HCT116 (cell line): ENCODE measurements at regions not wholly inside any gene's neighbourhood (a gene's known extent, or its start where the extent isn't known, plus 50 kb on each side); places are given as distances from the start of the nearest gene placed in this dataset.

ENCODE experiments used
- ATAC-seq: fragments of 200-7000 bp; cut with Tn5 transposase; 2 replicates; pipeline ENCODE4 v1.9.1; 2020; ENCODE audit warnings: mild to moderate bottlenecking, moderate library complexity
- BruUV-seq: library from RNA; stranded (reverse); fragments of 400-500 nt; replicated peaks from 2 replicates; lab custom pipeline; 2021; lab: Mats Ljungman, UMichigan
- CTCF ChIA-PET: fragments of 300-600 bp; sonication (Branson Sonifier 250); formaldehyde crosslinking; loops from one replicate; lab custom pipeline; 2021; ENCODE audit warnings: antibody characterized with exemption; lab: Charles Lee
- POLR2A ChIA-PET: fragments of 300-600, 350-600 bp; sonication (Branson Sonifier 250); formaldehyde crosslinking; loops from one replicate; lab custom pipeline; 2021; ENCODE audit warnings: antibody characterized with exemption; lab: Charles Lee
- RAD21 ChIA-PET, 2 experiments: fragments of 300-600 bp; sonication (Branson Sonifier 250); formaldehyde crosslinking; loops; one replicate each; lab custom pipeline; 2023; ENCODE audit warnings: low total read pairs in 2 of 2; ENCODE audit not compliant: uncharacterized antibody in 2 of 2, unreplicated experiment in 2 of 2, low non-redundant PET in 1 of 2; lab: Charles Lee
- DNase-seq: peaks from one replicate; pipeline ENCODE4 v3.0.0-alpha.2; 2010; ENCODE audit warnings: low read depth, low spot score
- H2AFZ ChIP-seq: fragments of 200-600 bp; shearing (Covaris generic), sonication (generic); 2 replicates; pipeline ENCODE4 v1.6.1; 2017; ENCODE audit warnings: low read depth, mixed run types, mixed read lengths, antibody characterized with exemption, low read length; ENCODE audit not compliant: poor library complexity, severe bottlenecking
- H3K27ac ChIP-seq: 2 replicates; pipeline ENCODE4 v1.5.1; 2012; ENCODE audit warnings: low read depth, low read length
- H3K27me3 ChIP-seq: fragments of 200-600 bp; sonication (generic); 2 replicates; pipeline ENCODE4 v1.6.1; 2016; ENCODE audit warnings: mixed run types, low read length, mixed read lengths; ENCODE audit not compliant: insufficient read depth
- H3K36me3 ChIP-seq, 2 experiments: fragments of 200-500 bp in 1 of 2; fragments of 200-600 bp in 1 of 2; sonication (Bioruptor generic) in 1 of 2; sonication (generic) in 1 of 2; 2 replicates each; pipeline versions ENCODE4 v1.5.1 to v1.6.1; 2014 to 2016; ENCODE audit warnings: low read length in 2 of 2, inconsistent platforms in 1 of 2, mixed read lengths in 1 of 2, mixed run types in 1 of 2; ENCODE audit not compliant: insufficient read depth in 2 of 2, control insufficient read depth in 1 of 2
- H3K4me1 ChIP-seq, 2 experiments: fragments of 200-600 bp in 1 of 2; sonication (generic) in 1 of 2; 2 replicates each; pipeline versions ENCODE4 v1.5.1 to v1.6.1; 2012 to 2017; ENCODE audit warnings: low read length in 2 of 2, inconsistent platforms in 1 of 2, mild to moderate bottlenecking in 1 of 2, mixed read lengths in 1 of 2, mixed run types in 1 of 2, moderate library complexity in 1 of 2; ENCODE audit not compliant: insufficient read depth in 2 of 2, control insufficient read depth in 1 of 2
- H3K4me2 ChIP-seq: fragments of 200-600 bp; sonication (generic); 2 replicates; pipeline ENCODE4 v1.6.1; 2017; ENCODE audit warnings: mixed run types, low read length, mixed read lengths
- H3K4me3 ChIP-seq, 2 experiments: fragments of 200-600 bp in 1 of 2; sonication (generic) in 1 of 2; replicated peaks in 1 of 2; 2 replicates each; pipeline ENCODE4 v1.5.1; 2011 to 2016; ENCODE audit warnings: low read length in 2 of 2, control low read depth in 1 of 2, low read depth in 1 of 2, mild to moderate bottlenecking in 1 of 2, mixed read lengths in 1 of 2, mixed run types in 1 of 2
- H3K79me2 ChIP-seq: fragments of 200-600 bp; sonication (generic); 2 replicates; pipeline ENCODE4 v1.6.1; 2017; ENCODE audit warnings: mild to moderate bottlenecking, mixed run types, low read length, moderate library complexity, mixed read lengths; ENCODE audit not compliant: insufficient read depth
- H3K9ac ChIP-seq: fragments of 200-600 bp; sonication (generic); 2 replicates; pipeline ENCODE4 v1.6.1; 2016; ENCODE audit warnings: low read length, mixed read lengths
- H3K9me2 ChIP-seq: fragments of 200-600 bp; sonication (generic), shearing (Covaris generic); 2 replicates; pipeline ENCODE4 v1.6.1; 2017; ENCODE audit warnings: mixed run types, mild to moderate bottlenecking, moderate library complexity; ENCODE audit not compliant: insufficient read depth
- H3K9me3 ChIP-seq, 2 experiments: fragments of 200-500 bp in 1 of 2; fragments of 200-600 bp in 1 of 2; sonication (Bioruptor generic) in 1 of 2; sonication (generic) in 1 of 2; 2 replicates each; pipeline ENCODE4 v1.6.1; 2014 to 2017; ENCODE audit warnings: low read length in 2 of 2, mixed read lengths in 2 of 2, inconsistent platforms in 1 of 2, low read depth in 1 of 2, mild to moderate bottlenecking in 1 of 2, mixed run types in 1 of 2, moderate library complexity in 1 of 2; ENCODE audit not compliant: control insufficient read depth in 1 of 2, insufficient read depth in 1 of 2
- H4K20me1 ChIP-seq: fragments of 200-600 bp; sonication (generic), shearing (Covaris generic); 2 replicates; pipeline ENCODE4 v1.6.1; 2017; ENCODE audit warnings: mixed run types, mild to moderate bottlenecking, moderate library complexity; ENCODE audit not compliant: insufficient read depth
- ATF3 ChIP-seq: IDR thresholded peaks from 2 replicates; pipeline ENCODE4 v1.6.1; 2012
- CBX3 ChIP-seq: IDR thresholded peaks from 2 replicates; pipeline ENCODE4 v1.6.1; 2012; ENCODE audit warnings: low read depth
- EGR1 ChIP-seq: IDR thresholded peaks from 2 replicates; pipeline ENCODE4 v1.6.1; 2012; ENCODE audit warnings: low read depth
- ELF1 ChIP-seq: IDR thresholded peaks from 2 replicates; pipeline ENCODE4 v1.6.1; 2012; ENCODE audit warnings: low read depth, borderline replicate concordance
- EZH2 ChIP-seq: fragments of 200-600 bp; sonication (generic); IDR thresholded peaks from 2 replicates; pipeline ENCODE4 v1.6.1; 2017; ENCODE audit warnings: antibody characterized with exemption, mixed run types
- FOSL1 ChIP-seq: IDR thresholded peaks from 2 replicates; pipeline ENCODE4 v1.6.1; 2012; ENCODE audit warnings: low read depth
- JUND ChIP-seq: IDR thresholded peaks from 2 replicates; pipeline ENCODE4 v1.6.1; 2012
- MAX ChIP-seq: IDR thresholded peaks from 2 replicates; pipeline ENCODE4 v1.6.1; 2012
- POLR2A ChIP-seq: IDR thresholded peaks from 2 replicates; pipeline ENCODE4 v1.7.0; 2011; ENCODE audit warnings: borderline replicate concordance; ENCODE audit not compliant: insufficient read depth, insufficient read length; ENCODE audit errors: extremely low read depth
- POLR2AphosphoS5 ChIP-seq: IDR thresholded peaks from 2 replicates; pipeline ENCODE4 v1.6.1; 2011; ENCODE audit warnings: mild to moderate bottlenecking, low read depth, low read length, moderate library complexity
- RAD21 ChIP-seq: IDR thresholded peaks from 2 replicates; pipeline ENCODE4 v1.6.1; 2012; ENCODE audit warnings: low read depth, mild to moderate bottlenecking
- REST ChIP-seq: IDR thresholded peaks from 2 replicates; pipeline ENCODE4 v1.6.1; 2012; ENCODE audit warnings: low read depth
- SIN3A ChIP-seq: IDR thresholded peaks from 2 replicates; pipeline ENCODE4 v1.6.1; 2012; ENCODE audit warnings: low read depth
- SRF ChIP-seq: IDR thresholded peaks from 2 replicates; pipeline ENCODE4 v1.6.1; 2012; ENCODE audit warnings: low read depth
- TCF7L2 ChIP-seq: IDR thresholded peaks from 2 replicates; pipeline ENCODE4 v1.7.0; 2011; ENCODE audit warnings: borderline replicate concordance, inconsistent platforms; ENCODE audit not compliant: insufficient read depth, insufficient read length; ENCODE audit errors: extremely low read depth
- YY1 ChIP-seq: IDR thresholded peaks from 2 replicates; pipeline ENCODE4 v1.6.1; 2011; ENCODE audit warnings: low read length, low read depth, moderate library complexity, mild to moderate bottlenecking; ENCODE audit not compliant: insufficient replicate concordance; ENCODE audit errors: extremely low read depth
- ZBTB33 ChIP-seq: IDR thresholded peaks from 2 replicates; pipeline ENCODE4 v1.6.1; 2011; ENCODE audit warnings: mild to moderate bottlenecking, low read length, moderate library complexity; ENCODE audit not compliant: insufficient replicate concordance; ENCODE audit errors: extremely low read depth
- ZFX ChIP-seq: fragments of 450-650 bp; IDR thresholded peaks from 2 replicates; pipeline ENCODE4 v1.6.1; 2017
- ZNF274 ChIP-seq: fragments of 200-500 bp; sonication (Bioruptor generic); IDR thresholded peaks from 2 replicates; pipeline ENCODE4 v1.6.1; 2014; ENCODE audit warnings: mild to moderate bottlenecking, low read depth, low read length, inconsistent platforms
- intact Hi-C: fragments of 100-400 bp; cut with micrococcal nuclease; formaldehyde crosslinking; loops from 2 replicates; pipeline ENCODE4 v1.10.0; 2022

GRCh38 chr4:14176613-14177012 is 549.1 kb upstream of the BOD1L1 start (continued):
- TF ChIP-seq EGR1 = no peak
- TF ChIP-seq JUND = no peak
- no peak for TF ChIP-seq TCF7L2
- no peak for TF ChIP-seq POLR2A
- TF ChIP-seq ZNF274 = no peak
- no peak for TF ChIP-seq ZBTB33
- TF ChIP-seq ELF1 = no peak
- no peak for TF ChIP-seq EZH2
- no peak for TF ChIP-seq SRF
- no peak for TF ChIP-seq MAX

GRCh38 chr4:14177987-14178386 is 550.5 kb upstream of the BOD1L1 start:
- peaks cover 0 to 10% of the 10 kb centered on the region in 2 experiments; a peak in 2 of 4 replicates for H3K9me3 ChIP-seq
- POLR2A ChIA-PET = no interaction called here
- H3K9ac ChIP-seq = no peak overlapping the region
- H3K4me2 ChIP-seq = no peak overlapping the region
- H3K27me3 ChIP-seq = no peaks in the 10 kb centered on the region
- TF ChIP-seq REST = no peak
- no peak for TF ChIP-seq SIN3A
- no peak for TF ChIP-seq ZFX
- TF ChIP-seq RAD21 = no peak
- no peak for TF ChIP-seq ZNF274
- no peak for TF ChIP-seq FOSL1
- no peak for TF ChIP-seq ELF1
- no peak for TF ChIP-seq CBX3
- TF ChIP-seq SRF = no peak
- no peak for TF ChIP-seq YY1
- TF ChIP-seq ZBTB33 = no peak
- no peak for TF ChIP-seq TCF7L2
- no peak for TF ChIP-seq POLR2AphosphoS5
- TF ChIP-seq ATF3 = no peak
- H4K20me1 ChIP-seq = no peaks in the 10 kb centered on the region
- no peaks in the 10 kb centered on the region for H3K79me2 ChIP-seq
- H3K9me2 ChIP-seq = no peaks in the 10 kb centered on the region
- no peak for ATAC-seq
- intact Hi-C loops = no loop called here
- BruUV-seq = no TSS peak
- no peak overlapping the region for H3K27ac ChIP-seq
- RAD21 ChIA-PET = no interaction called here
- no peaks in the 10 kb centered on the region for H3K4me1 ChIP-seq
- H3K36me3 ChIP-seq = no peaks in the 10 kb centered on the region
- H3K4me3 ChIP-seq = no peak overlapping the region
- CTCF ChIA-PET = no interaction called here
- H2AFZ ChIP-seq = no peak overlapping the region
- DNase-seq = no peak
